ENCODE measurements at regions not wholly inside any gene's neighbourhood (a gene's known extent, or its start where the extent isn't known, plus 50 kb on each side); places are given as distances from the start of the nearest gene placed in this dataset.

DNA sequence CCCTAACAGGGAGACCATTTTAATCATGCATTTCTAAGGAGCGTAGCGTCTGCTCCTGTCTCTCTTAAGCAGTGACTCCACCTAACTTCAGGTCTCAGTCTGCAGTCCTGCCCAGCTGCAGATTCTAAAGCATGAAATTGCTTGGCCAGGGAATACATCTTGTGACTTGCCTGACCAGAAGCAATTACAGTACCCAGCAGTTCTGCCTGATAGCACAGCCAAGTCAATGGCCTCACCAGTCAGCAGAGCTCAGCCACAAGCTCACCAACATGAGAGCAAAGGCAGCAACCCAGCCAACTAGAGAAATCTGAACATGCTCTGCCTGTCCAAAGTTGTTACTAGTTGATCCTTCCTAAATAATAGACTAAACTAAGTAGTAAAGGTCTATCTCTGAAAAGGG, 2011.9 kb upstream of the PCDH10 start:
- H3K27ac ChIP-seq (ENCODE audit: low read length), result no peak overlapping the region
- H3K27me3 ChIP-seq (ENCODE audit: control insufficient read depth, insufficient read depth, low read length), result no peaks in the 10 kb centered on the region
- no peak overlapping the region for H3K4me3 ChIP-seq (ENCODE audit: low read length)
- no peak for DNase-seq
- H3K4me1 ChIP-seq (ENCODE audit: control insufficient read depth, insufficient read depth, low read length), result no peaks in the 10 kb centered on the region
- WGBS (ENCODE audit: insufficient coverage, low lambda C conversion rate), result no CpG with 5 or more reads among the region's 2 CpGs
- H3K36me3 ChIP-seq (ENCODE audit: control insufficient read depth, insufficient read depth, low read length), result no peaks in the 10 kb centered on the region
- no peaks in the 10 kb centered on the region for H3K9me3 ChIP-seq (ENCODE audit: control insufficient read depth, low read depth, low read length)

DNA sequence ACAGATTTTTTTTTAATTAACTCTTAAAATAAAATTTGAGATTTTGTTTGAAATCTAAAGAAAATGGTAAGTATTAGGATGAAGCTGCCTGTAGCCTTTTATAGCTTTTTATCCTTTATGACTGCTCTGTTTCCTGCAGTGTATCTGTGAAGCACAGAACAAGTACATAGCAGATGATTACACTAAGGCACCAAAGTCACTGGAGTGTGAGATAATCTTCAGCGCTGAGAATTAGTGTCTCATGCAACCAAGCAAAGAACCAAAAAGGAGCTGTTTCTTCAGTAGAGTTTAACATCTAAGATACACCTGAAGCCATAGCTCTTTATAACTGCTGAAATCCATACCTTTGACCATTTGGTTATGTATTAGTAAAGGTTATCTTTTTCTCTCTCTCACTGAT, 1989.8 kb upstream of the PCDH10 start:
- H3K4me3 ChIP-seq (ENCODE audit: low read length), result no peak overlapping the region
- H3K27ac ChIP-seq (ENCODE audit: low read length), result no peak overlapping the region
- H3K4me1 ChIP-seq (ENCODE audit: control insufficient read depth, insufficient read depth, low read length), result no peaks in the 10 kb centered on the region
- H3K9me3 ChIP-seq (ENCODE audit: control insufficient read depth, low read depth, low read length), result no peaks in the 10 kb centered on the region
- H3K36me3 ChIP-seq (ENCODE audit: control insufficient read depth, insufficient read depth, low read length), result no peaks in the 10 kb centered on the region
- no peak for DNase-seq
- no CpG with 5 or more reads among the region's 1 CpG for WGBS (ENCODE audit: insufficient coverage, low lambda C conversion rate)
- no peaks in the 10 kb centered on the region for H3K27me3 ChIP-seq (ENCODE audit: control insufficient read depth, insufficient read depth, low read length)

DNA sequence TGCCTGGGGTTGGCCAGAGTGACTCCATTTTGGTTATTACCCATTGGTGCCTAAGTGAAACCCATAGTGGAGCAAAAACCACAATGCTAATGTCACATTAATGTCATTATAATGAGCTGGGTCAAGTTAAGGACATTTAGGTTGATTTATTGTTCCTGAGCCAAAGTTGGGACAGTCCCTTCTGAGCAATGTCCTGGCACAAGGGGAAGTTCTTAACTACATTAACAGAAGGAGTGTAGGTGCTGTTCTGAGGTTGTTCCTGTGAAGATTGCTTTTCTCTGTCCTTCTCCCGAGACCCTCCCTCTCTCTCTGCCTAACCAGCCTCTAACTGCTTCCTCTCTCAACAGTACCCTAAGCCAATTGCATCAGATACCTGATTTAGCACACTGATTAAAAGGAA, 1956.8 kb upstream of the PCDH10 start:
- Histone ChIP-seq H3K9me3 (ENCODE audit: control insufficient read depth, low read depth, low read length) (no peaks in the 10 kb centered on the region), H3K27ac (ENCODE audit: low read length) (no peak overlapping the region), H3K4me1 (ENCODE audit: control insufficient read depth, insufficient read depth, low read length) (no peaks in the 10 kb centered on the region), H3K27me3 (ENCODE audit: control insufficient read depth, insufficient read depth, low read length) (no peaks in the 10 kb centered on the region), H3K4me3 (ENCODE audit: low read length) (no peak overlapping the region), H3K36me3 (ENCODE audit: control insufficient read depth, insufficient read depth, low read length) (no peaks in the 10 kb centered on the region)
- WGBS (ENCODE audit: insufficient coverage, low lambda C conversion rate), result no CpG with 5 or more reads among the region's 1 CpG
- no peak for DNase-seq

DNA sequence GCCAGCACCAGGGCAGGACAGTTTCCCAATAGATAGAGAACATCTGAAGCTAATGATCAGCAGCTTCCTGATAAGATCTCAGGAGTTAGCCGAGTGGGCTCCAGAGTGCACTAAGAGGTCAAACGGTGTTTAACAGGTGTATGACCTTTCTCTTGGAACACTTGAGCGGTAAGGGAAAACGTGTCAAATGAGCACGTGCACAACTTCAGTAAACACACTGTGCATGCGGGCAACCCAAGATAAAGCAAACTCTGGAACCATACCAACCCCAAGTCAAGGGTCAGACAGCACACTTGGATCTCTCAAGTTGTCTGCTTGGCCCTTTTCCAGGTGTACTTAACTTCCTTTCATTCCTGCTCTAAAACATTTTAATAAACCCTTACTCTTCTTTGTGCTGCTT, 1941.5 kb upstream of the PCDH10 start:
- no peaks in the 10 kb centered on the region for H3K36me3 ChIP-seq (ENCODE audit: control insufficient read depth, insufficient read depth, low read length)
- H3K4me3 ChIP-seq (ENCODE audit: low read length), result no peak overlapping the region
- H3K4me1 ChIP-seq (ENCODE audit: control insufficient read depth, insufficient read depth, low read length), result no peaks in the 10 kb centered on the region
- no peak for DNase-seq
- H3K27me3 ChIP-seq (ENCODE audit: control insufficient read depth, insufficient read depth, low read length), result no peaks in the 10 kb centered on the region
- 100% methylated on average over 1 of the region's 6 CpGs for WGBS (ENCODE audit: insufficient coverage, low lambda C conversion rate)
- no peak overlapping the region for H3K27ac ChIP-seq (ENCODE audit: low read length)
- H3K9me3 ChIP-seq (ENCODE audit: control insufficient read depth, low read depth, low read length), result no peaks in the 10 kb centered on the region

DNA sequence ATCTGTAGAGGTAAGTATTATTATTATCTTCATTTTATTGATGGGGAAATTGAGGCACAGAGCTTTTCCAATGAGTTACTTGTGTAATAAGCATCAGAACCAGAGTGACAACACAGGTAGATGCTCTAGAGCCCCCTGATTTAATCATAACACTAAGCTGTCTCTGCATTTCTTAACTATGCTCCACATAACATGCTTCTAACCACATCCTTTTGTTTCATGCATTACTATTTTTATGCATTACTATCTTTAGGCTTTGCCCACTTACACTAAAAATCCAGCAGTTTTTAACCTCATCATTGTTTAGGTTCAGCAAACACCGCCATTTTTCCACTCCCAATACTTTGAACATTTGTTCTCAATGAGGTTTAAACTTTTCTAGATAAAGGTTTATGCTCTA, 1900.8 kb upstream of the PCDH10 start:
- no peaks in the 10 kb centered on the region for H3K9me3 ChIP-seq (ENCODE audit: control insufficient read depth, low read depth, low read length)
- WGBS (ENCODE audit: insufficient coverage, low lambda C conversion rate), result 40% methylated on average over 1 of the region's 1 CpG
- H3K4me3 ChIP-seq (ENCODE audit: low read length), result no peak overlapping the region
- no peaks in the 10 kb centered on the region for H3K4me1 ChIP-seq (ENCODE audit: control insufficient read depth, insufficient read depth, low read length)
- H3K27ac ChIP-seq (ENCODE audit: low read length), result no peak overlapping the region
- H3K36me3 ChIP-seq (ENCODE audit: control insufficient read depth, insufficient read depth, low read length), result no peaks in the 10 kb centered on the region
- DNase-seq, result no peak
- H3K27me3 ChIP-seq (ENCODE audit: control insufficient read depth, insufficient read depth, low read length), result no peaks in the 10 kb centered on the region

DNA sequence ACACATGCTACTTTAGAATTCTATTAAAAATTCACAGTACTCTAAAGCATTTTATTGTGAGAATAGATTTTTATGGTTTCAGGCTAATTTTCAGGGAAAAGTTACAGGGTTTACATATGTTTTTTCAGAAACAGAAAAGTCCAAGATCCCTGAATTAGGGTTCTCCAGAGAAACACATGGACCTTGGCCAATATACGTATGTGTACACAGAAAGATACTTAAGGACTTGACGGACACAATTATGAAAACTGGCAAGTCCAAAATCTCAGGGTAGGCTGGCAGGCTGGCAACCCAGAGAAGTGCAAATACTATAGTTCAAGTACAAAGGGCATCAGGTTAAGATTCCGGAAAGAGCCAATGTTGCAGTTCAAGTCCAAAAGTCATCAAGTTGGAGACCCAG, 1897.8 kb upstream of the PCDH10 start:
- DNase-seq, result no peak
- H3K4me1 ChIP-seq (ENCODE audit: control insufficient read depth, insufficient read depth, low read length), result no peaks in the 10 kb centered on the region
- no CpG with 5 or more reads among the region's 3 CpGs for WGBS (ENCODE audit: insufficient coverage, low lambda C conversion rate)
- no peaks in the 10 kb centered on the region for H3K36me3 ChIP-seq (ENCODE audit: control insufficient read depth, insufficient read depth, low read length)
- no peak overlapping the region for H3K27ac ChIP-seq (ENCODE audit: low read length)
- H3K27me3 ChIP-seq (ENCODE audit: control insufficient read depth, insufficient read depth, low read length), result no peaks in the 10 kb centered on the region
- no peak overlapping the region for H3K4me3 ChIP-seq (ENCODE audit: low read length)
- no peaks in the 10 kb centered on the region for H3K9me3 ChIP-seq (ENCODE audit: control insufficient read depth, low read depth, low read length)

DNA sequence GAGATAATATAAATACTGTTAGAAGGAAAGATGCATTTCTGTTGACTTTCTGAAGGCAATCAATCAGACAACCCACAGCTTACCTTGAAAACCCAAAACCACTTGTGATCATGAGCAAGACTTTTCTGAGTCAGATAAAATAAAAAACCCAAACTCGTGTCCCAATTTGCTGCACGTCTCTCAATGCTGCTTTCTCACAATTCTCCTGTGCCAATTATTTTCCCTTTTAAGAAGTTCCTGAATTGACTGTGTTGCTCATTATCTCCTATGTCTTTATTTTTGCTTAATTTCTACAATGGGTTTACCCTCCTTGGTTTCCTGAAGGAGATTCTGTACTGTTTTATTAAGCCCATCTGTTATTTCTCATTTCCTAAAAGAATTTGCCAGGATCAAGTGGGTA, 1891.9 kb upstream of the PCDH10 start:
- Histone ChIP-seq H3K27ac (ENCODE audit: low read length) (no peak overlapping the region), H3K9me3 (ENCODE audit: control insufficient read depth, low read depth, low read length) (no peaks in the 10 kb centered on the region), H3K27me3 (ENCODE audit: control insufficient read depth, insufficient read depth, low read length) (no peaks in the 10 kb centered on the region), H3K4me3 (ENCODE audit: low read length) (no peak overlapping the region), H3K36me3 (ENCODE audit: control insufficient read depth, insufficient read depth, low read length) (no peaks in the 10 kb centered on the region), H3K4me1 (ENCODE audit: control insufficient read depth, insufficient read depth, low read length) (no peaks in the 10 kb centered on the region)
- 100% methylated on average over 2 of the region's 2 CpGs for WGBS (ENCODE audit: insufficient coverage, low lambda C conversion rate)
- no peak for DNase-seq

DNA sequence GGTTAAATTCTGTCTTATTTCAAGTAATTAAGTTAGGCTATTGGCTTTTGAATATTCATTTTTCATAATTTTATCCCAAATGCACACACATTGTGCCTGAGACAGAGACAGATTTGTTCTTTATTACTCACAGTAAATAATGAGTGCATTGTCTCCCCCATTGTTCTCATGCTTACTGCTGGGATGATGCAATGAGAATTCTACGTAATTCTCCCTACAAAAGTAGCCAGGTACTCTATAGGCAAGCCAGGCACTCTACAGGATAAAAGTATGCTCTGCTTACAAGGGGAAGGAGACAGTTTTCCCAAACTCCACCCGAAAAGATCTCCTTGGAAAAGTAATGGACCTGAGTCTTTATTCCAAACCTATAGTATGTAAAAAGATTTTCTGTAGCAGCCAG, 1890.7 kb upstream of the PCDH10 start:
- WGBS (ENCODE audit: insufficient coverage, low lambda C conversion rate), result no CpG with 5 or more reads among the region's 2 CpGs
- no peak overlapping the region for H3K4me3 ChIP-seq (ENCODE audit: low read length)
- no peaks in the 10 kb centered on the region for H3K36me3 ChIP-seq (ENCODE audit: control insufficient read depth, insufficient read depth, low read length)
- no peaks in the 10 kb centered on the region for H3K27me3 ChIP-seq (ENCODE audit: control insufficient read depth, insufficient read depth, low read length)
- no peak overlapping the region for H3K27ac ChIP-seq (ENCODE audit: low read length)
- no peak for DNase-seq
- H3K9me3 ChIP-seq (ENCODE audit: control insufficient read depth, low read depth, low read length), result no peaks in the 10 kb centered on the region
- H3K4me1 ChIP-seq (ENCODE audit: control insufficient read depth, insufficient read depth, low read length), result no peaks in the 10 kb centered on the region

DNA sequence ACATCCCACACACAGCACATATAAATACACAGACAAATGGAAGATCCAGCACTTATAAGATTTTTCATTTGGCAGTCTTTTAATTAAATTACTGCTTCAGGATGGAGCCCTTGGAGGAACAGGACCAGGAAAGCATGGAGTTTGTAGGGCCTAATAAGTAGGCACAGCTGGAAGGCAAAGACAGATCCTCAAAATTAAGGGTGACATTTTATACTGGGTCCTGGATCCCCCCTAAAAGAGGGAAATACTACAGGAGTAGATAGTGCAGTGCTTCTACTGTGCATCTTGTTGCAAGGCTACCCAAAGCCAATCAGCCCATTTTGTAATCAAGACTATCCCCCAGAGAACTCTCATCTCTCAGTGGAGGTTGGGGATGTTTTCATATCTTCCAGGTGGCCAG, 1860.7 kb upstream of the PCDH10 start:
- Histone ChIP-seq H3K4me1 (ENCODE audit: control insufficient read depth, insufficient read depth, low read length) (no peaks in the 10 kb centered on the region), H3K4me3 (ENCODE audit: low read length) (no peak overlapping the region), H3K9me3 (ENCODE audit: control insufficient read depth, low read depth, low read length) (peaks cover 4% of the 10 kb centered on the region), H3K27ac (ENCODE audit: low read length) (no peak overlapping the region), H3K36me3 (ENCODE audit: control insufficient read depth, insufficient read depth, low read length) (no peaks in the 10 kb centered on the region), H3K27me3 (ENCODE audit: control insufficient read depth, insufficient read depth, low read length) (no peaks in the 10 kb centered on the region)
- no peak for DNase-seq

DNA sequence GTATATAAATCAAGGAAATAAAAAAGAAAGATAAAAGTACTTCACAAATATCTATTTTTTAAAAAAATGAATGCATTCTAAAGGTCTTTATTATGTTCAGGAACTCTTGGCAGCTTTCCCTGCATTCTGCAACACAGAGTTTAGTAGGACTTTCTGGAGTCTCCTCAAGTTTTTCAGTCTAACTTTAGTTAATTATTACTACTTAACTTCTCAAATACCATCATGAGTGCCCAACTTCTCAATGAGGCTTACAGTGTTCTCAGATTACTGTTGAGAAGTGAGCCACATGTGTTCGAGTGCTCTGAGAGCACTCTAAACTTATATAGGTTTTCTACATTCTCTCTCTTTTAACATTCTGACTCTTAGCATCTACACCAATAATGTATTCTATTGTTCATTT, 1852.9 kb upstream of the PCDH10 start:
- Histone ChIP-seq H3K27me3 (ENCODE audit: control insufficient read depth, insufficient read depth, low read length) (no peaks in the 10 kb centered on the region), H3K4me3 (ENCODE audit: low read length) (no peak overlapping the region), H3K9me3 (ENCODE audit: control insufficient read depth, low read depth, low read length) (no peaks in the 10 kb centered on the region), H3K27ac (ENCODE audit: low read length) (no peak overlapping the region), H3K4me1 (ENCODE audit: control insufficient read depth, insufficient read depth, low read length) (no peaks in the 10 kb centered on the region), H3K36me3 (ENCODE audit: control insufficient read depth, insufficient read depth, low read length) (no peaks in the 10 kb centered on the region)
- 83% methylated on average over 1 of the region's 1 CpG for WGBS (ENCODE audit: insufficient coverage, low lambda C conversion rate)
- no peak for DNase-seq

DNA sequence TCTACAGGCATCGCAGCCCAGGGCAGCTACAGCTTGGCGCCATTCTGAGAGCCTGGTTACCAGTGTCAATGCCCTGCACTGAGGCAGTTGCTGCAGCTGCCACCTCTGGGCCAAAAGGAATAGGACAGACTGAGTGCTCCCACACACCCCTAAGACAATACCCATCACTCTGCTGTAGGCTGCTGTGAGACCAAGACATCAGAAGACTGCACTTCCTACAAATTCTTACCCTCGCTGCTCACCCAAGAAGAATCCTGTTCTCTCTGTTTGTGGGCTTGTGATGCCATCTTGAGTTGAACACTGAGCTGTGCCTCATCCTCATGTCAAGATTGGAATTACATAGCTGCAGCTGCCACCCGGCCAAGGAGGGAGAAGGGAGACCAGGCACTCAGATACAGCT, 1847.0 kb upstream of the PCDH10 start:
- H3K36me3 ChIP-seq (ENCODE audit: control insufficient read depth, insufficient read depth, low read length), result no peaks in the 10 kb centered on the region
- no CpG with 5 or more reads among the region's 4 CpGs for WGBS (ENCODE audit: insufficient coverage, low lambda C conversion rate)
- no peak overlapping the region for H3K27ac ChIP-seq (ENCODE audit: low read length)

More for the DNA sequence above, 1847.0 kb upstream of the PCDH10 start:
- Histone ChIP-seq H3K9me3 (ENCODE audit: control insufficient read depth, low read depth, low read length) (peaks cover 3% of the 10 kb centered on the region), H3K4me3 (ENCODE audit: low read length) (no peak overlapping the region), H3K4me1 (ENCODE audit: control insufficient read depth, insufficient read depth, low read length) (no peaks in the 10 kb centered on the region), H3K27me3 (ENCODE audit: control insufficient read depth, insufficient read depth, low read length) (no peaks in the 10 kb centered on the region)
- no peak for DNase-seq
